CD4-positive, alpha-beta memory T cell (primary cell): ENCODE measurements at regions not wholly inside any gene's neighbourhood (a gene's known extent, or its start where the extent isn't known, plus 50 kb on each side); places are given as distances from the start of the nearest gene placed in this dataset.

Source experiments
- CTCF ChIA-PET: fragments of 350-600 bp; sonication (Branson Sonifier 250); formaldehyde crosslinking; loops from one replicate; lab custom pipeline; 2021; ENCODE audit warnings: inconsistent platforms; ENCODE audit not compliant: partially characterized antibody; lab: Charles Lee
- POLR2A ChIA-PET: fragments of 350-600 bp; sonication (Branson Sonifier 250); formaldehyde crosslinking; loops from one replicate; lab custom pipeline; 2021; ENCODE audit not compliant: partially characterized antibody; lab: Charles Lee
- DNase-seq, 5 donors: peaks; one replicate each; pipeline versions ENCODE4 v3.0.0 to v3.0.0-alpha.2; 2020 to 2022; ENCODE audit warnings: mixed read lengths in 1 of 5
- H3K27ac ChIP-seq: one replicate; pipeline ENCODE4 v1.7.0; 2013; ENCODE audit warnings: low read depth, low read length
- H3K27me3 ChIP-seq: 2 replicates; pipeline ENCODE4 v1.7.0; 2013; ENCODE audit warnings: mild to moderate bottlenecking, low read length, moderate library complexity; ENCODE audit not compliant: insufficient read depth
- H3K36me3 ChIP-seq: 2 replicates; pipeline ENCODE4 v1.7.0; 2013; ENCODE audit warnings: mild to moderate bottlenecking, low read length, moderate library complexity; ENCODE audit not compliant: insufficient read depth
- H3K4me1 ChIP-seq: 2 replicates; pipeline ENCODE4 v1.7.0; 2013; ENCODE audit warnings: mild to moderate bottlenecking, low read length, moderate library complexity; ENCODE audit not compliant: insufficient read depth
- H3K4me3 ChIP-seq, 2 donors: one replicate each; pipeline ENCODE4 v1.7.0; 2013; ENCODE audit warnings: low read length in 2 of 2, mild to moderate bottlenecking in 1 of 2
- H3K9me3 ChIP-seq, 2 donors: one replicate each; pipeline ENCODE4 v1.7.0; 2013; ENCODE audit warnings: low read length in 2 of 2, control low read depth in 1 of 2; ENCODE audit not compliant: control insufficient read depth in 1 of 2
- H3K27ac Mint-ChIP-seq, 7 donors: one replicate each; pipeline ENCODE4 v1.8.0; 2020 to 2021; ENCODE audit warnings: mixed read lengths in 7 of 7, mild to moderate bottlenecking in 6 of 7, inconsistent platforms in 3 of 7, moderate library complexity in 3 of 7
- H3K27me3 Mint-ChIP-seq, 2 donors: one replicate each; pipeline ENCODE4 v1.8.0; 2020 to 2021; ENCODE audit warnings: mixed read lengths in 2 of 2
- H3K36me3 Mint-ChIP-seq, 2 donors: one replicate each; pipeline ENCODE4 v1.8.0; 2020 to 2021; ENCODE audit warnings: mixed read lengths in 2 of 2, inconsistent platforms in 1 of 2, mild to moderate bottlenecking in 1 of 2
- H3K4me1 Mint-ChIP-seq, 4 donors: one replicate each; pipeline ENCODE4 v1.8.0; 2020 to 2021; ENCODE audit warnings: mixed read lengths in 4 of 4, mild to moderate bottlenecking in 1 of 4
- H3K4me3 Mint-ChIP-seq, 8 donors: one replicate each; pipeline ENCODE4 v1.8.0; 2020 to 2021; ENCODE audit warnings: mixed read lengths in 8 of 8, mild to moderate bottlenecking in 7 of 8, moderate library complexity in 6 of 8, inconsistent platforms in 3 of 8
- H3K9me3 Mint-ChIP-seq, 8 donors: one replicate each; pipeline ENCODE4 v1.8.0; 2020 to 2021; ENCODE audit warnings: mixed read lengths in 8 of 8, mild to moderate bottlenecking in 5 of 8, inconsistent platforms in 3 of 8, moderate library complexity in 1 of 8
- intact Hi-C: fragments of 100-400 bp; cut with micrococcal nuclease; formaldehyde crosslinking; loops from one replicate; pipeline ENCODE4 v1.15.1; 2023

GRCh38 chr17:31663576-31663975 is 195.5 kb downstream of the COPRS start:
- Mint-ChIP-seq H3K4me1 (no peaks in the 10 kb centered on the region), H3K9me3 (peaks cover 4 to 50% (median 27%) of the 10 kb centered on the region in 8 donors), H3K27ac (peak overlapping the region in 1 of 7 donors; percentile 29), H3K27me3 (peaks cover 13 to 23% of the 10 kb centered on the region in 2 donors), H3K36me3 (peaks cover 3 to 10% of the 10 kb centered on the region in 2 donors), H3K4me3 (no peak overlapping the region)
- Histone ChIP-seq H3K27ac (no peak overlapping the region), H3K36me3 (no peaks in the 10 kb centered on the region), H3K27me3 (no peaks in the 10 kb centered on the region), H3K9me3 (peaks cover 0 to 10% of the 10 kb centered on the region in 2 donors), H3K4me3 (no peak overlapping the region), H3K4me1 (no peaks in the 10 kb centered on the region)
- ChIA-PET CTCF (no interaction called here), POLR2A (no interaction called here)
- intact Hi-C loops: no loop called here
- DNase-seq: no peak

GRCh38 chr17:31660684-31661083 is 198.4 kb downstream of the COPRS start:
- Mint-ChIP-seq H3K27me3 (peaks cover 8 to 30% of the 10 kb centered on the region in 2 donors), H3K4me1 (no peaks in the 10 kb centered on the region), H3K27ac (no peak overlapping the region), H3K9me3 (peaks cover 4 to 36% (median 23%) of the 10 kb centered on the region in 8 donors), H3K36me3 (peaks cover 3 to 10% of the 10 kb centered on the region in 2 donors), H3K4me3 (no peak overlapping the region)
- Histone ChIP-seq H3K9me3 (peaks cover 0 to 10% of the 10 kb centered on the region in 2 donors), H3K27me3 (no peaks in the 10 kb centered on the region), H3K4me3 (no peak overlapping the region), H3K36me3 (no peaks in the 10 kb centered on the region), H3K4me1 (no peaks in the 10 kb centered on the region), H3K27ac (no peak overlapping the region)
- intact Hi-C loops: no loop called here
- DNase-seq: no peak
- ChIA-PET CTCF (no interaction called here), POLR2A (no interaction called here)

GRCh38 chr17:31657876-31658275 is 201.2 kb downstream of the COPRS start:
- peaks cover 0 to 9% (median 4%) of the 10 kb centered on the region in 8 donors for H3K9me3 Mint-ChIP-seq
- H3K4me3 Mint-ChIP-seq: no peak overlapping the region
- H3K36me3 Mint-ChIP-seq: peaks cover 0 to 10% of the 10 kb centered on the region in 2 donors
- no peak for DNase-seq
- intact Hi-C loops: no loop called here
- Histone ChIP-seq H3K9me3 (peaks cover 0 to under 1% of the 10 kb centered on the region in 2 donors), H3K4me3 (no peak overlapping the region), H3K4me1 (no peaks in the 10 kb centered on the region), H3K27me3 (no peaks in the 10 kb centered on the region), H3K36me3 (no peaks in the 10 kb centered on the region), H3K27ac (no peak overlapping the region)
- no peak overlapping the region for H3K27ac Mint-ChIP-seq
- peaks cover 7 to 34% of the 10 kb centered on the region in 2 donors for H3K27me3 Mint-ChIP-seq
- ChIA-PET POLR2A (no interaction called here), CTCF (no interaction called here)
- no peaks in the 10 kb centered on the region for H3K4me1 Mint-ChIP-seq

- H3K9me3 ChIP-seq: no peaks in the 10 kb centered on the region
- no peak overlapping the region for H3K4me3 ChIP-seq
- Mint-ChIP-seq H3K27me3 (peaks cover 7 to 34% of the 10 kb centered on the region in 2 donors), H3K36me3 (no peaks in the 10 kb centered on the region), H3K4me3 (no peak overlapping the region), H3K9me3 (peaks cover 0 to 1% (median 0%) of the 10 kb centered on the region in 8 donors), H3K27ac (no peak overlapping the region), H3K4me1 (no peaks in the 10 kb centered on the region)
- intact Hi-C loops: no loop called here
- H3K36me3 ChIP-seq: no peaks in the 10 kb centered on the region
- CTCF ChIA-PET: no interaction called here
- H3K27me3 ChIP-seq: no peaks in the 10 kb centered on the region
- DNase-seq: no peak
- H3K4me1 ChIP-seq: no peaks in the 10 kb centered on the region
- POLR2A ChIA-PET: no interaction called here
- no peak overlapping the region for H3K27ac ChIP-seq
Observed at GRCh38 chr17:31654936-31655335, 204.1 kb downstream of the COPRS start.

- peaks cover 0 to 1% (median 0%) of the 10 kb centered on the region in 8 donors for H3K9me3 Mint-ChIP-seq
- H3K4me3 ChIP-seq: no peak overlapping the region
- no peaks in the 10 kb centered on the region for H3K36me3 ChIP-seq
- no peaks in the 10 kb centered on the region for H3K4me1 Mint-ChIP-seq
- POLR2A ChIA-PET: no interaction called here
- no peaks in the 10 kb centered on the region for H3K9me3 ChIP-seq
- DNase-seq: no peak
- H3K27ac Mint-ChIP-seq: no peak overlapping the region
- no peak overlapping the region for H3K4me3 Mint-ChIP-seq
- intact Hi-C loops: no loop called here
- peaks cover 5 to 27% of the 10 kb centered on the region in 2 donors for H3K27me3 Mint-ChIP-seq
- H3K27ac ChIP-seq: no peak overlapping the region
- CTCF ChIA-PET: no interaction called here
- H3K36me3 Mint-ChIP-seq: no peaks in the 10 kb centered on the region
- H3K4me1 ChIP-seq: no peaks in the 10 kb centered on the region
- H3K27me3 ChIP-seq: no peaks in the 10 kb centered on the region
Observed at GRCh38 chr17:31653691-31654090, 205.4 kb downstream of the COPRS start.

- POLR2A ChIA-PET: no interaction called here
- no peak overlapping the region for H3K4me3 Mint-ChIP-seq
- H3K27ac Mint-ChIP-seq: no peak overlapping the region
Observed at GRCh38 chr17:31650756-31651520, 208.1 kb downstream of the COPRS start.

GRCh38 chr17:31649302-31649701 is 209.7 kb downstream of the COPRS start:
- Histone ChIP-seq H3K27me3 (no peaks in the 10 kb centered on the region), H3K4me3 (no peak overlapping the region), H3K9me3 (no peaks in the 10 kb centered on the region), H3K4me1 (no peaks in the 10 kb centered on the region), H3K36me3 (no peaks in the 10 kb centered on the region), H3K27ac (no peak overlapping the region)
- intact Hi-C loops: no loop called here
- no peak for DNase-seq
- H3K4me3 Mint-ChIP-seq: no peak overlapping the region
- POLR2A ChIA-PET: no interaction called here
- H3K9me3 Mint-ChIP-seq: peaks cover 6 to 18% (median 9%) of the 10 kb centered on the region in 8 donors
- no peaks in the 10 kb centered on the region for H3K36me3 Mint-ChIP-seq
- no peak overlapping the region for H3K27ac Mint-ChIP-seq
- peaks cover 7 to 19% of the 10 kb centered on the region in 2 donors for H3K27me3 Mint-ChIP-seq
- H3K4me1 Mint-ChIP-seq: no peaks in the 10 kb centered on the region
- CTCF ChIA-PET: no interaction called here

More at GRCh38 chr17:31650756-31651520, 208.1 kb downstream of the COPRS start:
- intact Hi-C loops: no loop called here
- no peak for DNase-seq
- Mint-ChIP-seq H3K27me3 (peaks cover 5 to 11% of the 10 kb centered on the region in 2 donors), H3K4me1 (no peaks in the 10 kb centered on the region), H3K9me3 (peaks cover 0 to 6% (median 3%) of the 10 kb centered on the region in 8 donors), H3K36me3 (no peaks in the 10 kb centered on the region)
- no peaks in the 10 kb centered on the region for H3K27me3 ChIP-seq
- H3K9me3 ChIP-seq: no peaks in the 10 kb centered on the region
- H3K4me1 ChIP-seq: no peaks in the 10 kb centered on the region
- H3K27ac ChIP-seq: no peak overlapping the region
- H3K36me3 ChIP-seq: no peaks in the 10 kb centered on the region
- no peak overlapping the region for H3K4me3 ChIP-seq
- CTCF ChIA-PET: interaction anchor here (1.0 kb wide), 1 partner anchor 191 kb away, joined by 3 read pairs; no protein-coding TSS in a partner anchor
